ENCODE measurements at regions not wholly inside any gene's neighbourhood (a gene's known extent, or its start where the extent isn't known, plus 50 kb on each side); places are given as distances from the start of the nearest gene placed in this dataset.

GRCh38 chr2:67802824-67803223 is 260.0 kb downstream of the C1D start:
- no TSS peak for BruUV-seq (replicated peaks)
- no peaks in the 10 kb centered on the region for H4K20me1 ChIP-seq (ENCODE audit: insufficient read depth, low read length)
- H3K4me3 ChIP-seq (replicated peaks in 1 of 3; ENCODE audit: insufficient read depth in 1 of 3, low read depth in 2 of 3, low read length in 3 of 3) = no peak overlapping the region
- TF ChIP-seq MAFF (IDR thresholded peaks at IDR 0.05; ENCODE audit: low read depth, low read length) (peak; percentile 66), REXO4 (CRISPR knock-in tag; IDR thresholded peaks at IDR 0.05; ENCODE audit: borderline replicate concordance) (no peak), CBX5 (CRISPR knock-in tag; IDR thresholded peaks at IDR 0.05; ENCODE audit: borderline replicate concordance) (no peak), MXI1 (IDR thresholded peaks at IDR 0.05; ENCODE audit: borderline replicate concordance, low read depth, low read length) (no peak), FOXP1 (IDR thresholded peaks at IDR 0.05) (no peak), FOXP1 (CRISPR knock-in tag; IDR thresholded peaks at IDR 0.05) (no peak), MYC (CRISPR knock-in tag; IDR thresholded peaks at IDR 0.05; ENCODE audit: borderline replicate concordance) (no peak), ZNF264 (CRISPR knock-in tag; IDR thresholded peaks at IDR 0.05) (no peak), MAF1 (CRISPR knock-in tag; IDR thresholded peaks at IDR 0.05; ENCODE audit: borderline replicate concordance) (no peak), BCL6 (CRISPR knock-in tag; IDR thresholded peaks at IDR 0.05) (no peak), MAFK (conservative IDR thresholded peaks at IDR 0.05 in 1 of 2, IDR thresholded peaks at IDR 0.05 in 1 of 2; ENCODE audit: low read length in 2 of 2) (peak; percentile 66 to 81), ZNF570 (CRISPR knock-in tag; IDR thresholded peaks at IDR 0.05; ENCODE audit: borderline replicate concordance) (no peak), CREB1 (IDR thresholded peaks at IDR 0.05) (no peak), CREB1 (CRISPR knock-in tag; IDR thresholded peaks at IDR 0.05) (no peak)
- TF ChIP-seq, protein P1, sequence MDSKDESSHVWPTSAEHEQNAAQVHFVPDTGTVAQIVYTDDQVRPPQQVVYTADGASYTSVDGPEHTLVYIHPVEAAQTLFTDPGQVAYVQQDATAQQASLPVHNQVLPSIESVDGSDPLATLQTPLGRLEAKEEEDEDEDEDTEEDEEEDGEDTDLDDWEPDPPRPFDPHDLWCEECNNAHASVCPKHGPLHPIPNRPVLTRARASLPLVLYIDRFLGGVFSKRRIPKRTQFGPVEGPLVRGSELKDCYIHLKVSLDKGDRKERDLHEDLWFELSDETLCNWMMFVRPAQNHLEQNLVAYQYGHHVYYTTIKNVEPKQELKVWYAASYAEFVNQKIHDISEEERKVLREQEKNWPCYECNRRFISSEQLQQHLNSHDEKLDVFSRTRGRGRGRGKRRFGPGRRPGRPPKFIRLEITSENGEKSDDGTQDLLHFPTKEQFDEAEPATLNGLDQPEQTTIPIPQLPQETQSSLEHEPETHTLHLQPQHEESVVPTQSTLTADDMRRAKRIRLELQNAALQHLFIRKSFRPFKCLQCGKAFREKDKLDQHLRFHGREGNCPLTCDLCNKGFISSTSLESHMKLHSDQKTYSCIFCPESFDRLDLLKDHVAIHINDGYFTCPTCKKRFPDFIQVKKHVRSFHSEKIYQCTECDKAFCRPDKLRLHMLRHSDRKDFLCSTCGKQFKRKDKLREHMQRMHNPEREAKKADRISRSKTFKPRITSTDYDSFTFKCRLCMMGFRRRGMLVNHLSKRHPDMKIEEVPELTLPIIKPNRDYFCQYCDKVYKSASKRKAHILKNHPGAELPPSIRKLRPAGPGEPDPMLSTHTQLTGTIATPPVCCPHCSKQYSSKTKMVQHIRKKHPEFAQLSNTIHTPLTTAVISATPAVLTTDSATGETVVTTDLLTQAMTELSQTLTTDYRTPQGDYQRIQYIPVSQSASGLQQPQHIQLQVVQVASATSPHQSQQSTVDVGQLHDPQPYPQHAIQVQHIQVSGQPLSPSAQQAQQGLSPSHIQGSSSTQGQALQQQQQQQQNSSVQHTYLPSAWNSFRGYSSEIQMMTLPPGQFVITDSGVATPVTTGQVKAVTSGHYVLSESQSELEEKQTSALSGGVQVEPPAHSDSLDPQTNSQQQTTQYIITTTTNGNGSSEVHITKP (CRISPR knock-in tag; IDR thresholded peaks at IDR 0.05; ENCODE audit: low read depth) = no peak
- TF ChIP-seq, protein P2, sequence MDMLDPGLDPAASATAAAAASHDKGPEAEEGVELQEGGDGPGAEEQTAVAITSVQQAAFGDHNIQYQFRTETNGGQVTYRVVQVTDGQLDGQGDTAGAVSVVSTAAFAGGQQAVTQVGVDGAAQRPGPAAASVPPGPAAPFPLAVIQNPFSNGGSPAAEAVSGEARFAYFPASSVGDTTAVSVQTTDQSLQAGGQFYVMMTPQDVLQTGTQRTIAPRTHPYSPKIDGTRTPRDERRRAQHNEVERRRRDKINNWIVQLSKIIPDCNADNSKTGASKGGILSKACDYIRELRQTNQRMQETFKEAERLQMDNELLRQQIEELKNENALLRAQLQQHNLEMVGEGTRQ (IDR thresholded peaks at IDR 0.05; ENCODE audit: low read depth, low read length) = no peak
- TF ChIP-seq, protein P2 (CRISPR knock-in tag; IDR thresholded peaks at IDR 0.05; ENCODE audit: borderline replicate concordance) = no peak
- no peaks in the 10 kb centered on the region for H3K27me3 ChIP-seq (ENCODE audit: control insufficient read depth in 1 of 2, insufficient read depth in 2 of 2, low read length in 2 of 2)
- no peaks in the 10 kb centered on the region for H3K9me3 ChIP-seq (ENCODE audit: low read length)
- no peak for FAIRE-seq
- no peak overlapping the region for H2AFZ ChIP-seq (ENCODE audit: low read length)
- in situ Hi-C loops (cut with HindIII; ENCODE audit: extremely low pct_ligation_motif_present, low pct_unique_long_range_greater_than_20kb) = no loop called here
- DNase-seq (ENCODE audit: low spot score) = no peak
- H3K9ac ChIP-seq (ENCODE audit: insufficient read depth, low read depth, low read length) = no peak overlapping the region
- no peaks in the 10 kb centered on the region for H3K4me1 ChIP-seq (ENCODE audit: insufficient read depth, low read length)
- ATAC-seq = no peak
- ChIA-PET POLR2A (no interaction called here), CTCF (ENCODE audit: low intra/inter-chr PET ratio, low total read pairs) (no interaction called here)
- H3K36me3 ChIP-seq (replicated peaks in 1 of 2; ENCODE audit: control insufficient read depth in 1 of 2, insufficient read depth in 2 of 2, low read length in 2 of 2) = no peaks in the 10 kb centered on the region
- H3K79me2 ChIP-seq (ENCODE audit: insufficient read depth, low read length) = no peaks in the 10 kb centered on the region
- H3K27ac ChIP-seq (ENCODE audit: extremely low read length, insufficient read depth, low read length) = no peak overlapping the region
- no peak overlapping the region for H3K4me2 ChIP-seq (ENCODE audit: low read depth, low read length)
- intact Hi-C loops (cut with micrococcal nuclease; ENCODE audit: unreplicated experiment) = no loop called here
- 59% methylated on average over 2 of the region's 2 CpGs for WGBS (ENCODE audit: low lambda C conversion rate)
